ENCODE measurements at regions not wholly inside any gene's neighbourhood (a gene's known extent, or its start where the extent isn't known, plus 50 kb on each side); places are given as distances from the start of the nearest gene placed in this dataset.
A peak's percentile ranks its signal among the peaks of the same experiment; 100 is the strongest.

GRCh38 chr5:175257128-175257846, 186.7 kb downstream of the DRD1 start:
- ATAC-seq (no peak), DNase-seq (no peak)
- intact Hi-C loops (cut with DNase I, micrococcal nuclease) = no loop called here

GRCh38 chr5:175254155-175254554, 189.8 kb downstream of the DRD1 start:
- ATAC-seq = no peak
- DNase-seq = no peak
- intact Hi-C loops (cut with DNase I, micrococcal nuclease) = no loop called here

DNA sequence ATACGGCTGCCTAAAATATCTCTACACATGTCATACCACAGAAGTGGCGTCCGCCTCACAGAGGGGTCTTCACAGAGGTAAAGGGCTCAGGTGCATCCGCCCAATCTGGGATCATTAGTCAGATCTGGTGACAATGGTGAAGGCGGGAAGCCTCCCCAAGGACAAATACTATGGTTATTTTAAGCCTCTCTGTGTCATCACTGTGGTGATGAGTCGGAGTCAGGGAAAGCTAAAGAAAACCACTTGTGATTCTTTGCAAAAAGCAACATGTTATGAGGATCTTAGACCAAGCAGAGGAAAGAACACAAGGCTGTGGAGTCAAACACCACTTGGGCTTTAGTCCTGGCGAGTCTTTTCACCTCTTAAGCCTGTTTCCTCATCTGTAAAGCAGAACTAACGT, 190.4 kb downstream of the DRD1 start:
- intact Hi-C loops (cut with DNase I, micrococcal nuclease) = no loop called here
- DNase-seq (no peak), ATAC-seq (no peak)

DNA sequence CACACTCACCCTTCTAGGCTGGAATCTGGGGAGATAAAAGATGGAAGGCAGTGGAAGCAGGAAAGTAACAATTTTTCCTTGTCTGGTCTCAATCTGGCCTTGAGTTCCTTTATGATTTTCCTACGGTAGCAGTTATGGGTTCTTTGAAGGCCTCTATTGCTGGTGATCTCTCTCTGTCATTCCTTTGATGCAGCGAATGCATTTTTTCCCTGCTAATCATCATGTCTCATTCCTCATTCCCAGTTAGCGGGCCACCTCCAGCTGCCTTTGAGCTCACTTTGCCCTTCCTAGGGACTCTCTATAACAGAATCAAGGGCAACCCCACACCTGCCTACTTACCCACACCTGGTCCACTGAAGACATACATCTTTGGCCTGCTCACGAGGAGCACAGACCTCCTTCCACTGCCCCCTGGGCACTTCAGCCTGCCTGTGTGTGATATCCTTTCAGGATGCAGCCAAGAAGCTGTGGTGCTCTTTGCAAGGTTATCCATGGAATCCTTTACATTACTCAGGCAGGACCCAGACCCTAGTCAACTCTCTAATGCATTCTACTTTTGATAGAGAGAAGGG, 191.7 kb downstream of the DRD1 start:
- intact Hi-C loops (cut with DNase I, micrococcal nuclease) = no loop called here
- ATAC-seq (no peak), DNase-seq (no peak)

DNA sequence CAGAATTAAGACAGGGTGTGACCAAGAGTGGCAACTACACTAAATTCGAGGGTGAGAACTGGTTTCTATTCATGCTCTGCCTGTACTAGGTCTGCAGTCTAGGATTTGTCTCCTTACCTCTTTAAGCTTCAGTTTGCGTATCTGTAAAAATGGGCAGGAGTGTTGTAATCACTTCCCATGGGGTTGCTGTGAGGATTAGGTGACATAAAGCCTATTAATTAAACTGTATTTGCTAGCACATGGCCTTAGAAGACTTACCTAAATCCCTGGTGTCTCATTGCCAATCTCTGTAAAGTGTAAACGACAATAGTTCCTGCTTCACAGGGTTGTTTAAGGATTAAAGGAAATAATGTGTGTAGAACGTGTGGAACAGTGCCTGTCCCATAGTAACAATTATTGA, 193.6 kb downstream of the DRD1 start:
- intact Hi-C loops (cut with DNase I, micrococcal nuclease) = no loop called here
- DNase-seq (no peak), ATAC-seq (no peak)

DNA sequence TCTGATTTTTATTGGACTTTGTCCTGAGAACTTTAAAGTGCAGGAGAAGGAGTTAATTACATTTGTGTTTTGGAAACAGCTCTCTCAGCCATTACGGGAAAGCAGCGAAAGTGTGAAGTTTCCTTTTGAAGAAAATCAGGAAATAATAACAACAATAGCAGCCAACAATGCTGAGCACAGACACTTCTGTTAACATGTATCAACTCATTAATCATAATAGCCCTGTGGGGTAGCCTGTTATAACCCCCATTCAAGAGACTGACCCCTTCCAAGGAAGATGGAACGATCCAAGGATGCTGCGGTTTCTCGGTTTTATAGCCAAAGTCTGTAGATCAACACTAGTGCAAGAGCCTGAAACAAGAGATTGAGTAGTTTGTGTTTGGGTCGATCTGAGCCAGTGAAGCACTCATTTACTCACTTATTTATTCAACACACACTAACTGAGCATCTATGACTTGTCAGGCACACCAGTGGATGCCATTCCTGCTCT, 195.5 kb downstream of the DRD1 start:
- DNase-seq = no peak
- intact Hi-C loops (cut with DNase I, micrococcal nuclease) = no loop called here
- no peak for ATAC-seq

GRCh38 chr5:175246889-175247520, 197.0 kb downstream of the DRD1 start:
- intact Hi-C loops (cut with DNase I, micrococcal nuclease) = no loop called here
- no peak for ATAC-seq
- DNase-seq = no peak

GRCh38 chr5:175246242-175246888, 197.6 kb downstream of the DRD1 start:
- intact Hi-C loops (cut with DNase I, micrococcal nuclease) = no loop called here
- no peak for ATAC-seq
- peak in 1 of 2 donors; percentile 27 for DNase-seq

DNA sequence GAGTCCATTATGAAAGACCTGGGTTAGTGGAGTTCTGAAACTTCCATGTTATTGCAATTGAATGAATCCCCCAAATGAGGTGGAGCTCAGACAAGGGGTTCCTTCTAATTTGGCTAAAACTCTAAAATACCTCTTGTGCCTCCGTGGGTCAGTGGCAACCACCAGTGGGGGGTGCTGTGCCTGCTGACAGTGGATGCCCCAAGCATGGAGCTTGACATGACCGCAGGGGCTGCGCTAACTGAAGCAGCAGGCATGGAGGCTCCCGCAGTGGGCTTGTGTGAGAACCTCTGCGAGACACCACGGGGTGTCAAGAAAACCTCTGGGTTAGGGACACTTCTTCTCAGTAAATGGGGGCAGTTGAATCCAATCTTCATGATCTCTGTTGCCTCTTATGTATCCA, 200.5 kb downstream of the DRD1 start:
- intact Hi-C loops (cut with DNase I, micrococcal nuclease) = no loop called here
- DNase-seq (no peak), ATAC-seq (no peak)

GRCh38 chr5:175242207-175242606, 201.8 kb downstream of the DRD1 start:
- intact Hi-C loops (cut with DNase I, micrococcal nuclease) = no loop called here
- ATAC-seq (no peak), DNase-seq (no peak)

GRCh38 chr5:175238326-175238725, 205.7 kb downstream of the DRD1 start:
- intact Hi-C loops (cut with DNase I, micrococcal nuclease) = no loop called here
- ATAC-seq (no peak), DNase-seq (no peak)

- intact Hi-C loops (cut with DNase I, micrococcal nuclease) = no loop called here
- DNase-seq (no peak), ATAC-seq (no peak)
These were observed 207.8 kb downstream of the DRD1 start for GRCh38 chr5:175236176-175236575.

- DNase-seq = no peak
- ATAC-seq = no peak
- intact Hi-C loops (cut with DNase I, micrococcal nuclease) = no loop called here
These were observed 208.6 kb downstream of the DRD1 start for GRCh38 chr5:175235251-175235960.

DNA sequence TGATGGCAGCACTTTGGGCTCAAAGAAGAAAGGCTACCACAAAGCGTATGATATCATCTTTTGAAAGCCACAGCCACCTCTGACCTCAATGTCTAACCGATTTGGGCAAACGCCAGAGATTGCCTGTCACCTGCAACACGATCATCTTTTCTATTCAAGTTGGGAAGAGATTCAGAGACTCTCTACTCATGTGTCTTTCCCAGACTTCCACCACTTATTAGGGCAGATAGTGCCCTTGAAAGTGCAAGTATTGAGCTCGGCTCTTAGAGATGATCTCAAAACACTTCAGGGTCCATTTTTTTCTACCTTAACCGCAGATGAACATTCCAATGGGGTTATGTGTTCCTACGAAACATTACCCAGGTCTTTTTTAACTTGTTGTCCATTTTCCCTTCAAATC, 213.7 kb downstream of the DRD1 start:
- DNase-seq = no peak
- ATAC-seq = no peak
- intact Hi-C loops (cut with DNase I, micrococcal nuclease) = no loop called here

- ATAC-seq = no peak
- intact Hi-C loops (cut with DNase I, micrococcal nuclease) = no loop called here
- no peak for DNase-seq
These were observed 217.5 kb downstream of the DRD1 start for GRCh38 chr5:175226506-175226905.

GRCh38 chr5:175223291-175223690, 220.7 kb downstream of the DRD1 start:
- intact Hi-C loops (cut with DNase I, micrococcal nuclease) = no loop called here
- DNase-seq (no peak), ATAC-seq (no peak)

DNA sequence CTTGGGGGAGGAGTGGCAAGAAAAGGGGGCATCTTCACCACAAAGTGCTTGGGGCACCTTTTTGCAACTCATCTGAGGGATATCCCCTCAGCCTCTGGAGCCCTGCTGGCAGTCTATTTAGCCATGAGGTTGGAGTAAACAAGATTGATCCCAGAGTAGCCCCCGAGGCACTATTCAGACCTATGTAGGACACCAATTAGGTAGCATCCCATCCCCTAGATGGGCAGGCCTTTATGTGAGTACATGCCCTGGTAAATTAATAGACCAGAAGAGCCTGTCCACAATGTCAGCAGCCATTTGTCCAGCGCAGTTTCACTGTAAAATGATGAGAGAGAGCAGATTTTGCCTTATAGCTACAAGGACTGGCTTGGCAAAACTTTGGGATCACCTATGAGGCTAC, 221.4 kb downstream of the DRD1 start:
- ATAC-seq (no peak), DNase-seq (no peak)
- intact Hi-C loops (cut with DNase I, micrococcal nuclease) = no loop called here

DNA sequence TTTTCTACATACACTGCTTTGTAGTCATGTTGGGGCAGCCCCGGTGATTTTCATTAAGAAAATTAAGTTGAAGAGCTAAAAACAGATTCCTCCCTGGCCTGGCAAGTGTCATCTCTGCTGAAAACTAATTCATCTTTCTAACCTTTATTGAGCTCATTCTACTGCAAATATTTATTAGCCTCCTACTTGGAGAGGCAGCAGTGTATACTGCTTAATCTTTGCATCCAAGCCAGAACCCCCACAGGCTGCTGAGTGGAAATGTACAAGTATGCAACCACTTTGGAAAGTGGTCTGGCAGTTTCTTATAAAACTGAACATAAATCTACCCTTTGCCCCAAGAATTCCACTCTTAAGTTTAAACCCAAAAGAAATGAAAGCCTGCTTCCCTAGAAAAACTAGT, 223.4 kb downstream of the DRD1 start:
- DNase-seq = no peak
- intact Hi-C loops (cut with DNase I, micrococcal nuclease) = no loop called here
- no peak for ATAC-seq

- ATAC-seq (no peak), DNase-seq (no peak)
- intact Hi-C loops (cut with DNase I, micrococcal nuclease) = no loop called here
These were observed 224.6 kb downstream of the DRD1 start for GRCh38 chr5:175219366-175219765.

Measured in left colon (tissue), 2 donors.